ENCODE measurements at regions not wholly inside any gene's neighbourhood (a gene's known extent, or its start where the extent isn't known, plus 50 kb on each side); places are given as distances from the start of the nearest gene placed in this dataset.
A peak's percentile ranks its signal among the peaks of the same experiment; 100 is the strongest.
"Not testable (repeated sequence)": the region's sequence is repeated elsewhere in the genome, so short reads cannot be mapped to it uniquely, and the experiment has no call there.

DNA sequence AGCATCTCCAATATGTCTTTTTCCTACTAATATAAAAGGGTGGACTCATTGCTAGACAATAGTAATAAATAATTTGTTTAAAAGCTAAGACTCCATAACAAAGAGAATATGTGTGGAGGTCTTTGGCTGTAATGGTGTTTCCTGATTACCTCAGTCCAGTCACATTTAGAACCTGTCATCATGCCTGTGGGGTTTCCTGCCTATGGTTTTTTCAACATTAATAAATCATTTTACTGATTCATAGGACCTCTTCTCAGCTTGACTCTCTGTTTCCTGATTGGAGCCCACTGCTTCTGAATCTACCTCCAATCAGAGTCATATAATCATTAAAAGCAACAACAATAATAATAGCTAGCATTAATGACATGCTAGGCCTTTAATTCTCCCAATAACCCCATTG is 52.4 kb upstream of the GNAI1 start:
- no peak for DNase-seq

DNA sequence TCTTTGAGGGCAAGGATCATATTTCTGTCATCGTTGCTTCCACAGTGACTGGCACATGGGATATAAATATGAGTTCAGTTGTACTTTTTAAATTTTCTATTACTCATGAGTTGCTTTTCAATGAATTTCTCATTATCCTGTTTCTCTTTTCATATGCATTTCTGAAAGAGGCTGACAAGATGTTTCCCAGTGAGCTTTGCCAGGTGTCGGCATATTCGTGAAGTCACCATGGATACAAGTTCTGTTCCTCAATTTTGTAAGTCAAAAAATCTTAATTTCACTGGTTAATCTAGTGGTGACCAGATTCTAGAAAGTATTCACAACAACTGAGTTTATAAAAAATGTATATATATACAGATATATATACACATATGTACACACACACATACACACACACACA is 55.7 kb upstream of the GNAI1 start:
- no peak for DNase-seq

- peak; percentile 7 for DNase-seq
Measured at GRCh38 chr7:80078159-80078731, 56.4 kb upstream of the GNAI1 start.

DNA sequence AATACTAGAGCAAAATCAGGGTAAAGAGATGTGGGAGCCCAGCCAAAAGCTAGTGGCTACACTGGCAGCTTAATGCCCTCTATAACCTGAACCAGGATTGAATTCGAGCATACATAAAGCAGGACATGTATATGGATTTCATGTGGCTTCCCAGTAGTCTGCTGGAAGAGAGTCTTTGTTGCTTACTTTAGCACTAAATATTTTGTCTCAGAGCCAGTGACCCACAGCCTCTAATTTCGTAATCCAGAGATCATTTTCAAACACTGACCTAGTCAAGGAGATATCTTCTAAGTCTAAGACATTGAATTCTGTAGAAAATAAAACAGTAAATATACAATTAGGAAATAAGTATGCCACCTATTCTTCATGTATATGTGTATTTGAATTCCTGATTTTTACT is 64.2 kb upstream of the GNAI1 start:
- DNase-seq, result no peak

DNA sequence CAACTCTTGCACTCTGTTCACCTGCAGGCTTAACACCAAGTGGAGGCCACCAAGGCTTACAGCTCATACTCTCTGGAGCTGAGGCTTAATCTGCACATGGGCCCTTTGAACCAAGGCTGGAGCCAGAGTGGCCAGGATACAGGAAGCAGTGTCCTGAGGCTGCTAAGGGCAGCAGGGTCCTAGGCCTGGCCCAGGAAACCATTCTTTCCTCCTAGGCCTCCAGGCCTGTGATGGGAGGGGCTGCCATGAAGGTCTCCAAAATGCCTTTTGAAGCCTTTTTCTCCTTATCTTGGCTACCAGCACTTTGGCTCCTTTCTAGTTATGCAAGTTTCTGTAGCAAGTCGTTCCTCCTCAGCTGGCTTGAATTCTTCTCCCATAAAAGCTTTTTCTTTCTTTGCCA is 68.0 kb upstream of the GNAI1 start:
- no peak for DNase-seq

GRCh38 chr7:80063834-80064233 is 70.8 kb upstream of the GNAI1 start:
- no peak for DNase-seq

GRCh38 chr7:80060218-80060806 is 74.3 kb upstream of the GNAI1 start:
- peak; percentile 32 for DNase-seq

GRCh38 chr7:80057488-80057887 is 77.1 kb upstream of the GNAI1 start:
- no peak for DNase-seq

- DNase-seq, result no peak
Measured at GRCh38 chr7:80054356-80054755, 80.3 kb upstream of the GNAI1 start.

DNA sequence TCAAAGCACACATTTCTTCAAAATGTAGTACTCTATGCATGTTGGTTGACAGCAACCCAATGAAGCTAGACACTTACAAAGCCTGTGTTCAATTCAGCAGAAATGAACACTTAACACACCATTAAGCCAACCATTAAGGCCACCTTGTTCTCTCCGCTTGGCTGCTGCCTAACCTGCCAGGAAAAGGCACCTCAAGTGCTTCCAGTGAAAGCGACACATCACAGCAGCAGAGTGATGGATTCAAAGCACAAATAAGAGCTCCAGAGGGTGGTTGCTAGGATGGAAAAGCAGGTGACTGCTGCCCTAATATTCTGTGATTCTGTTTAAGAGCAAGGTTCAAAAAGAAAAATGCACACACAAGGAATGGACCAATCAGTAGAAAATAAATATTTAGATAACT is 81.5 kb upstream of the GNAI1 start:
- DNase-seq, result no peak

- DNase-seq, result no peak
Measured at GRCh38 chr7:80047856-80048459, 86.7 kb upstream of the GNAI1 start.

DNA sequence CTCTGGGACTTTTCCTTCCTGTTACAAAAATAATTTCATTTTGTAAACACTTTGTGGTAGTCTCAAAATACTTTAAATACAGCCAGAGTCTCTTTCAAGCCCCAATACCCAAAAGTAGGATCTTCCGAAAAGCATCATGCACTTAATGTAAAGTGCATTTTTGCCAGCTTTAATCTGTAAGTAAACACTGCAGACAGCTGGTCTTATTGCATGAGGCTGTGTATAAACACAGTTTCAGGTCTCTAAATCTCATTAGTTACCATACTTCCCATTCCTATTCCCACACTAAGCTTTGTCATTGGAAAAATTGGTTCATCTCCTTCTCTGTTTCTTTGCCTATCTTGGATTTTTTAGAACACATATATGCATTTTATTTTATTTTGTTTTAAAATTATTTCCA is 87.6 kb upstream of the GNAI1 start:
- no peak for DNase-seq

GRCh38 chr7:80044796-80045195 is 89.8 kb upstream of the GNAI1 start:
- DNase-seq, result no peak

DNA sequence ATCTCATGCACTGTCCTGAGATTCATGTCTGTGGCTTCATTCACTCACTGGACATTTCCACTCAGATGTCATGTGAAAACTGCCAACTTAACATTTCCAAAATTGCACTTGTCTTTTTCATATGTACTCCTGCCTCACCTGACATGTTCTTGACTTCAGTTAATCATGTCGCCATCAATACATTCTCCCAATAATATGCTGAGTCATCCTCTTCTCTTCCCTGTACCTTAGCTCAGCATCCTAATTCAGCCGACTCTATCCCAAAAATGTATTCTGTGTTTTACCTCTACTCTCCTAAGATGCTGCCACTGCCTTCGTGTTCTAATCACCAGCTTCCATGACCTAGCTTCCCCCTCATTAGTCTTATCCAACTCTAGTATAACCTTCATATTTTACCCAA is 93.9 kb upstream of the GNAI1 start:
- DNase-seq, result no peak

DNA sequence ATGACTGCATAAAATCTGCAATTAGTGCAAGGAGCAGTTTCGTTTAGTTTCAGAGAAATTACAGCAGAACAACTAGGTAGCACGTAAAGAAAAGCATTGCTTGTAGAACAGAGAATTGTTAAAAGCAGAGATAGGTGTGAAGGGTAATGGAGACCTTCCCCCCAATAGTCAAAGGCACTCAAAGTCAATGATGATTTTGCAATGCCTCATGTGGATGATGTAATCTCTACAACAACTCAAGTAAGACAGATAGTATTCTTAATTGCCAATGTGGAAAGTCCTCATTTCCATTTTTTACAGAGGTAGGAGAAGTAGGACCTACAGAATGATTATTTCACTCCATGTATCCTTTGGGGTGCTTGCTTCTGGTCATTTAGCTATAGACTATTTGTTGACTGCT is 94.3 kb upstream of the GNAI1 start:
- no peak for DNase-seq

DNA sequence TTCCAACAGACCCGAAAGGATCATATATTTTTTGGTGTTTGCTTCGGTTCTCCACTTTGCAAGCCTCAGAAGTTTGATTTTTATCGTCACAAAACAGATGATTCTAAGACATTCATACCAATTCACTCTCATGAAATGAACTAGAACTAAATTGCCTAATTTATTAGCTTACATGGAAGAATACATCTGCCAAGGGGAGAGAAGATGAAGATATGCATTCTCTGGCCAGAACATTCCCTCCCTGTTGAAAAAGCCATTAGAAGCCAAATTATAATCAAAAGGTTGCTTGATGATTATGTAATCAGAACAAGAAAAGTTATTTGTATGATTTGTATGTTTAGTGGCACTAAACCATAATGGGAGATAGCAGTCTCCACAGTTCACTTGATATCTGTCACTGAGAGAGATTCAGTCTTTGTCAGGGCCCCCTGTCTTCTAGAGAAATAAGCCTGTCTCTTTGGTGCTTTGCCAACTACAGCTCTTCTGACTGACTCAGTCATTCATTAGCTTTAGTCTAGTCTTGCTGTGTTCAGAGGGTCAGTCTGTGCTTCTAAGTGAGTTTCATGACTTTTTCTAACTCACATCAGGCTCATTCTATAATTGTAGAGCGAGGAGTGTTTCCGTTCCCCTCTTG is 95.3 kb upstream of the GNAI1 start:
- no peak for DNase-seq

- DNase-seq, result no peak
Measured at GRCh38 chr7:80037689-80038088, 96.9 kb upstream of the GNAI1 start.

GRCh38 chr7:80036107-80036506 is 98.5 kb upstream of the GNAI1 start:
- DNase-seq, result no peak

DNA sequence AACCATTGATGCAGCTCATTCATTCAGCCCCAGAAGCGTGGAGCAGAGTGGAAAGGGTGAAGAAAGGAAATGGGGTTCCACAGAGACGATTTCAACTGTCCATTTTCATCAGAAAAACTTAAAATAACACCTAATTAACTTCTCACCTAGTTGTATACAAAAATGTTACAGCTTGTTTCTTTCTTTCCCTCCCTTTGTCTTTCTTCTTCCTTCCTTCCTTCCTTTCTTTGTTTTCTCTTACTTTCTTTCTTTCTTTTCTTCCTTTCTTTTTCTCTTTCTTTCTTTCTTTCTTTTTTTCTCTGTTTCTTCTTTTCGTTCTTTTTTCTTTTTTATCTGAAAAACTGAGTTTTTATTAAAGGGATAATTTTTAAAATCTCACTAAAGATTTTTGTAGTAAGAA is 105.9 kb upstream of the GNAI1 start:
- no peak for DNase-seq

GRCh38 chr7:80027611-80028173 is 106.9 kb upstream of the GNAI1 start:
- DNase-seq, result no peak

DNA sequence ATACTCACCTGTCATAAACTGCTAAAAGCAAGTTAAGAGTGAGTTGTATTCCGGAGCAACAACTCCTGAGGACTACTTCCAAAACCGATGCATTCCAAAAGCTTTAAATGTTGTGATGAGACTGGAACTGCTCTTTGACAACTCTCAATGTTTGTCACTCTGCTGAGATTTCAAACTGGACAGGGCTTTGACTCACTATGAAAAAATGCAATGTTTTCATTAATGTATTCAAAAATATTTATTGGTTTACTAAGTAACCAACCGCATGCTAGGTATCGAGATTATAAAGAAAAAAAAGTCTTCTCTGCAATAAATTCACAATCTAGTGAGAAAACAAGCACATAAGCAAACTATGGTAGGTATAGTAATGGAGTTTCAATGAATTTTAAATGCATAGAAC is 107.9 kb upstream of the GNAI1 start:
- DNase-seq, result no peak

- not testable (repeated sequence) for DNase-seq
Measured at GRCh38 chr7:80020277-80020676, 114.4 kb upstream of the GNAI1 start.

DNA sequence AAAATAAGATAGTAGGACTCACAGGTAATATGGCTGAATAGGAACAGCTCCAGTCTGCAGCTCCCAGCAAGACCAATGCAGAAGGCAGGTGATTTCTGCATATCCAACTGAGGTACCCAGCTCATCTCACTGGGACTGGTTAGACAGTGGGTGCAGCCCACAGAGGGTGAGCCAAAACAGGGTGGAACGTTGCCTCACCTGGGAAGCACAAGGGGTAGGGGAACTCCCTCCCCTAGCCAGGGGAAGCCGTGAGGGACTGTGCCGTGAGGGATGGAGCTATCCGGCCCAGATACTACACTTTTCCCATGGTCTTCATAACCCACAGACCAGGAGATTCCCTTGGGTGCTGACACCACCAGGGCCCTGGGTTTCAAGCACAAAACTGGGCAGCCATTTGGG is 114.8 kb upstream of the GNAI1 start:
- not testable (repeated sequence) for DNase-seq

All from COR-L47 (cell line).